NCI-H526 treated with DMSO at 0.1 percent for 48 hours (cell line): ENCODE measurements at regions not wholly inside any gene's neighbourhood (a gene's known extent, or its start where the extent isn't known, plus 50 kb on each side); places are given as distances from the start of the nearest gene placed in this dataset.
A peak's percentile ranks its signal among the peaks of the same experiment; 100 is the strongest.
"Not testable (repeated sequence)": the region's sequence is repeated elsewhere in the genome, so short reads cannot be mapped to it uniquely, and the experiment has no call there.

Source experiments
- DNase-seq: peaks from one replicate; lab custom pipeline; 2025; lab: John Stamatoyannopoulos, UW

DNA sequence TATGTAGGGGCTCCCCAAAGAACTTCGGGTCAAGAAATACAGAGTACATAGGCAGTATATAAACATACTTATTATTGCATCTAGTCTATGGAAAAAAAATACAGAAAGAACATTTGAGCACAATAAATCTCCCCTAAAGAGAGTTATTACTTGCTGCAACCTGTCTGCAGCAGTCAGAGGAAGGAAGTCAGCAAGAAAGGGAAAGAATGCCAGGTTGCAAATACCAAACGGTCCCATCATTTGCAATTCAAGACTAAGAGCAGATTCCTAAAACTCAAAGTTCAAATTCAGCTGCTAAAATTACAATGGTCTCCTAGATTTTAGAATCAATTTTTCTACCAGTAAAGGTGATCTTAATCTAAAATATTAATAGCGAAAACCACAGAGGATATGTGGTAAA is 236.2 kb upstream of the NUDT6 start:
- no peak for DNase-seq

- no peak for DNase-seq
Measured at GRCh38 chr4:123159479-123159878, 237.1 kb upstream of the NUDT6 start.

GRCh38 chr4:123162859-123163258 is 233.7 kb upstream of the SPRY1 start:
- peak; percentile 27 for DNase-seq

GRCh38 chr4:123163501-123163900 is 233.1 kb upstream of the SPRY1 start:
- no peak for DNase-seq

DNA sequence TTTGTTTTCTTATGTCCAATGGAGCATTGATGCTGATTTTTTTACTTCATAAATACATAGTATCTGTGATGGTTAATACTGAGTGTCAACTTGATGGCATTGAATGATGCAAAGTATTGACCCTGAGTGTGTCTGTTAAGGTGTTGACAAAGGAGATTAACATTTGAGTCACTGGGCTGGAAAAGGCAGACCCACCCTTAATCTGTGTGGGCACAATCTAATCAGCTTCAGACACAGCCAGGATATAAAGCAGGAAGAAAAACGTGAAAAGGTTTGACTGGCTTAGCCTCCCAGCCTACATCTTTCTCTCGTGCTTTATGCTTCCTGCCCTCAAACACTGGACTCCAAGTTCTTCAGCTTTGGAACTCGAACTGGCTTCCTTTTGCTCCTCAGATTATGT is 230.6 kb upstream of the SPRY1 start:
- no peak for DNase-seq

DNA sequence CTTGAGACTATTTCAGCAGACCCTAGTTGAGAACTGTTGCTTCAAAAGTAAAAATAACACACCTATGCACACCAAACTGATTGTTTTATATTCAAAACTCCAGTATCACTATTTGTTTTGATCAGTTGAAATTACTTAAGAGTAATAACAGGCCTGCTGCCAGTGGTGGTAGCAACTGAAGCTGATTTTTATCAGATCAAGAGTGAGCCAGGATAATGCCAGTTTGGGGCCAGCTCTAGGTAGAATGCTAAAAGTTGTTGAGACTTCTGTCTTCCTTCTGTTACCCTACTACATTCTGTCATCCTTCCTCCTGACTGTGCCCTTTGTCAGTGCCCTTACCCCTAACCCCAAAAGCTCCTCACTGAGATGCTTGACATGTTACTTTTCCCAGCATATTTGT is 228.7 kb upstream of the SPRY1 start:
- DNase-seq = no peak

DNA sequence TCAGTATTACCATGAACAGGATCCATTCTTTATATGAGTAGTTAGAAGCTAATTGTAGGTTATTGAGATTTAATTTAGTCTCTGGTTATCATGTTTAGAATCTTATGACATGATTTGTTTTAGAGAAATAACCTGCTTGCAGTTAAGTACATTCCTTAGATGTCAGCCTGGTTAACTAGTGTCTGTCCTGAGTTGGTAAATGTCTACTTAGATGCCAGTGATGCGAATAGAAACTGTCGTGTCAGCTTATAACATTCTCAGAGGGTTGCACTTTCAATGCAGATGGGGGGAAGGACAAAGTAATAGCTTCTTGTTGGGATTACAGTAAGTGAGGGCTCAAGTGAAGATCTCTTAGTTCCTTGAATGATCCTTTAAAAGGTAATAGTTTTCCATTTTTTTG is 227.8 kb upstream of the SPRY1 start:
- no peak for DNase-seq

GRCh38 chr4:123170843-123171242 is 225.8 kb upstream of the SPRY1 start:
- DNase-seq = no peak

DNA sequence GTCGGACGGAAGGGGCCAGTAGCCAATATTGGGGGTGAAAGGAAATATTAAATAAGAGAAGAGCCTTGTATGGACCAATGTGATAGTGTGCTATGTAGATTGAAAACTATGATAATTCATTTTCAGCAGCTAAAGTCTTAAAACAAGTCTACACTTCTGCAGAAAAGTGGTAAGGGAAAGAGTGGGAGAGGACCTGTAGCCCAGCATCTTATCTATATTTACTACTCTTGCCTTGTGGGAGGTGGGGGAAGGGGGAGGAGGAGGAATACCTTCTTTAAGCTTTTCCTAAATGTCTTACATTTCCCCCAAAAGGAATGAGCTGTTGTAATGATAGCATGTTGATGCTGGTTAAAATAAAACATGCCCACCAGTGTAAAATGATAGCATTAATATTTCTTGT is 220.0 kb upstream of the SPRY1 start:
- no peak for DNase-seq

- DNase-seq = no peak
Measured at GRCh38 chr4:123182289-123182688, 214.3 kb upstream of the SPRY1 start.

DNA sequence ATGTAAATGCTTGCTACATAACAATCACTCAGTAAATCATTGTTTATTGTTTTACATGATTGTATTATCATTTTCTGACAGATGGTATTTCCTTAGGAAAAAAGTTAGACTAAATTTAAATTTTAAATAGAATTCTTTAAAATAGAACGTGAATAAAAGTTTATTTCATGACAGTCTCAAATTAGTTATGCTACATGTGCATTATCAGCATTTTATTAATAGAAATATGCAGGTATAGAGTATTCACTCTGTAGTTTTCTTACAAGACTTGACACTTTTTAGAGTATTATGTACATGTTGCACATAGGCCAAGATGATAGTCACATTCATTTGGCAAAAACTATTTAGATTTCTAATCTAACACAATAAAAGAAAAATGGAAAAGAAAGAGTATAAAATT is 213.3 kb upstream of the SPRY1 start:
- no peak for DNase-seq

DNA sequence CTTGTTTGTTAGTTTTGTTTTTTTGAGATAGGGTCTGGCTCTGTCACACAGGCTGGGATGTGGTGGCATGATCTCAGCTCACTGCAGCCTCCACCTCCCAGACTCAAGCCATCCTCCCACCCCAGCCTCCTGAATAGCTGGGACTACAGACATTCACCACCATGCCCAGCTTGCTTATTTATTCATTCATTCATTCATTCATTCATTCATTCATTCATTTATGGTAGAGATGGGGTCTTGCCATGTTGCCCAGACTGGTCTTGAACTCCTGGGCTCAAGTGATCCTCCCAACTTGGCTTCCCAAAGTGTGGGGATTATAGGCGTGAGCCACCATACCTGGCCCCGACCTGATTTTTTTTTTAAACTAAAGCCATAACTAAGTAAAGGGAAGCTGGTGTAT is 212.8 kb upstream of the SPRY1 start:
- DNase-seq = not testable (repeated sequence)

DNA sequence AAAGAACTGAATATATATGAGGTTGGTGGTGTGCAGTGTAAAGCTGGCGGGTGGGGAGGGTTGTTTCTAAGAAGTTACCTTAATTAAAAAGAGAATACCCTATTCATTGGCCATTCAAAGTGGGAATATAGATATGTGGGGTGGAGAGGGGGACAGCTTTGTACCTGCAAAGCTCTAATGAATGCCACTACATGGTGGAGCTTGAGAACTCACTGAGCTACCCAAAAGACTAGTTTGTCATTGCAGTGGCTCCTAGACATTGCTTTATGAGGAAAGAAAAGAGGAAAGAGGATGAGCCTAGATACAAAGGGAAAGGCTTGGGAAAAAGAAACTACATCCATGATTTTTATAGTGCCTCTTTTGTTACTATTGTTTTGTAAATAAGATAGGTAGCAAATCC is 209.9 kb upstream of the SPRY1 start:
- DNase-seq = no peak

DNA sequence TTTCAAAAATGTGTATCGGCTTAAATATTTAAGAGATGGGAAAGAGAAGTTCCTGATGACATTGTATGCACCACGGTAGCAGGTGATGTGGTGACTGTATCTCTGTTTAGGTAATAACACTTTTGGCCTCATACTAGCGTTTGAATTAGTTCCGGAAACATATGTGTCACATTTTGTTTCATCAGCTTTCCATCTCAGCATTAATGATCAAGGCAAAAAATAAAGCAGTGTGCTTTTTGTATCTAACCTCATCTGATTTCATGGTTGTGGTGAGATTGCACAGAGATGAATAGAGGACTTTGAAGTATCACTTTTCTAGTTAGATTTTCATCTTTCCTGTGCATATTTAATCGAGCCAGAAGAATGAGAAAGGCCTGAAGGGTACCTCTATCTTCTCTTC is 206.4 kb upstream of the SPRY1 start:
- DNase-seq = no peak

DNA sequence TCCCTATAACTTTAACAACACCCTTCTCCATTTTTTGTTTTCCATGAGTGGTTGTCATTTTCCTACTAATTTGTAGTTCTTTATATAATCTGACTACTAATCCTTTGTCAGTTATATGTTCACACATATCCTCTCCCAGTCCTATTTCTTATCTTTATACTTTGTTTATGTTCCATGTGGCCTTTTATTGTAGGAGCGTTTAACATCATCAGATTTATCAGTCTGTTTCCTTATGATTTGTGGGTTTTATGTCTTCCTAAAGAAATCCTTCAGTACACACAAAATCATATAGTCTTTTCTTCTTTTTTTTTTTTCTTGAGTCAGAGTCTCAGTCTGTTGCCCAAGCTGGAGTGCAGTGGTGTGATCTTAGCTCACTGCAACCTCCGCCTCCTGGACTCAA is 204.9 kb upstream of the SPRY1 start:
- no peak for DNase-seq

- no peak for DNase-seq
Measured at GRCh38 chr4:123193802-123194367, 202.7 kb upstream of the SPRY1 start.

DNA sequence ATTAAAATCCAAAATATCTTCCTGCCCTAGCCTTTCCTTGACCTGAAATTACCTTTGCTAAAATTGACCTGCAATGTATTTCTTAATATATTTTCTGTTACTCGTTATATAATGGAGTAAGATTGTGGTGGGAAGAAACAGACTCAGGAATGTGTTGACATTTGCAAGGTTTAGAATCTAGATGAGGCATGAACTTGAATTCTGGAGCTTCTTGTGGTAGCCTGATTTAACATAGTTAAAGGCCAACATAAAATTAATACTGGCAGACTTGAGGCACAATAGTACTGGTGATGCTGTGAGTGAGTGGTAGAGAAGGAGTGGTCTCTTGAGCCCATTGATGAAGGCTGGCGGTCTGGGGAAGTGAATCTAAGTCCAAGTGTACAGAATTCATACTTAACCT is 197.9 kb upstream of the SPRY1 start:
- no peak for DNase-seq

GRCh38 chr4:123200051-123200940 is 196.3 kb upstream of the SPRY1 start:
- DNase-seq = no peak

- DNase-seq = no peak
Measured at GRCh38 chr4:123204737-123205136, 191.9 kb upstream of the SPRY1 start.

- DNase-seq = no peak
Measured at GRCh38 chr4:123206016-123206415, 190.6 kb upstream of the SPRY1 start.

DNA sequence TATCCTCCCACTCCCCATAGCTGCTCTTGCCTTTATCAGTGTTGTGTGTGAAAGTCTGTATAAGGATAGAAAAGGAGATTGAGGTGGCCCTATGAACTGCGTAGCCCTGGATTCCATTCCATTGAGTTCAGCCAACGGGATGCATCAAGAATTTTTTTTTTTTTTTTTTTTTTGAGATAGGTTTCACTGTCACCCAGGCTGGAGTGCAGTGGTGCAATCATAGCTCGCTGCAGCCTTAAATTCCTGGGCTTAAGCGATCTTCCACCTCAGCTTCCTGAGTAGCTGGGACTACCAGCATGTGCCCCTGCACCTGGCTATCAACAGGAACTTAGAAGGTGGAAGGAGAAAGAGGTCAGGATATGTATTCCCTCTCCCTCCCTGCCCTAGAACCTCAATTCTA is 187.2 kb upstream of the SPRY1 start:
- DNase-seq = no peak

- no peak for DNase-seq
Measured at GRCh38 chr4:123215536-123215935, 181.1 kb upstream of the SPRY1 start.

- no peak for DNase-seq
Measured at GRCh38 chr4:123216543-123216942, 180.1 kb upstream of the SPRY1 start.

- DNase-seq = no peak
Measured at GRCh38 chr4:123216946-123217345, 179.6 kb upstream of the SPRY1 start.
